ENCODE measurements at regions not wholly inside any gene's neighbourhood (a gene's known extent, or its start where the extent isn't known, plus 50 kb on each side); places are given as distances from the start of the nearest gene placed in this dataset.

- TF ChIP-seq POLR2A (IDR thresholded peaks at IDR 0.05) (no peak), CTCF (IDR thresholded peaks at IDR 0.05) (no peak)
Measured at GRCh38 chr2:8036366-8036765, 645.5 kb upstream of the ID2 start.
